Natural killer cell treated with Interleukin-12 subunit alpha and Interleukin-12 subunit beta and Interleukin-15 and Interleukin-18, amount 100 ng/mL, for 72 hours (primary cell): ENCODE measurements at regions not wholly inside any gene's neighbourhood (a gene's known extent, or its start where the extent isn't known, plus 50 kb on each side); places are given as distances from the start of the nearest gene placed in this dataset.
"Not testable (repeated sequence)": the region's sequence is repeated elsewhere in the genome, so short reads cannot be mapped to it uniquely, and the experiment has no call there.

Experiments
- ATAC-seq, 2 donors: fragments of 150-1000 bp; cut with Tn5 transposase in 1 of 2; sonication (Bioruptor Pico), chemical (Tn5 transposase) in 1 of 2; 2 replicates each; pipeline ENCODE4 v1.10.0; 2021
- DNase-seq: peaks from one replicate; pipeline ENCODE4 v3.0.0; 2022; ENCODE audit warnings: low spot score
- H3K27ac Mint-ChIP-seq, 2 donors: 1 replicate in 1 of 2; 2 replicates in 1 of 2; pipeline ENCODE4 v1.8.0; 2022; ENCODE audit warnings: mixed read lengths in 2 of 2, mild to moderate bottlenecking in 1 of 2, moderate library complexity in 1 of 2
- H3K27me3 Mint-ChIP-seq, 2 donors: 1 replicate in 1 of 2; 2 replicates in 1 of 2; pipeline ENCODE4 v1.8.0; 2022; ENCODE audit warnings: mixed read lengths in 2 of 2
- H3K36me3 Mint-ChIP-seq: one replicate; pipeline ENCODE4 v1.8.0; 2022; ENCODE audit warnings: mixed read lengths
- H3K4me1 Mint-ChIP-seq, 2 donors: 1 replicate in 1 of 2; 2 replicates in 1 of 2; pipeline ENCODE4 v1.8.0; 2022; ENCODE audit warnings: low read depth in 2 of 2, mixed read lengths in 2 of 2, mild to moderate bottlenecking in 1 of 2
- H3K4me3 Mint-ChIP-seq: one replicate; pipeline ENCODE4 v1.8.0; 2022; ENCODE audit warnings: mixed read lengths
- H3K9me3 Mint-ChIP-seq: 2 replicates; pipeline ENCODE4 v1.8.0; 2022; ENCODE audit warnings: mixed read lengths

GRCh38 chr3:27779176-27779575 lies 57.1 kb upstream of the EOMES start:
- Mint-ChIP-seq H3K4me3 (no peak overlapping the region), H3K27me3 (peaks cover 6 to 16% of the 10 kb centered on the region in 2 donors), H3K4me1 (no peaks in the 10 kb centered on the region), H3K9me3 (peaks cover 2% of the 10 kb centered on the region), H3K27ac (no peak overlapping the region), H3K36me3 (no peaks in the 10 kb centered on the region)
- DNase-seq = no peak
- ATAC-seq = no peak

DNA sequence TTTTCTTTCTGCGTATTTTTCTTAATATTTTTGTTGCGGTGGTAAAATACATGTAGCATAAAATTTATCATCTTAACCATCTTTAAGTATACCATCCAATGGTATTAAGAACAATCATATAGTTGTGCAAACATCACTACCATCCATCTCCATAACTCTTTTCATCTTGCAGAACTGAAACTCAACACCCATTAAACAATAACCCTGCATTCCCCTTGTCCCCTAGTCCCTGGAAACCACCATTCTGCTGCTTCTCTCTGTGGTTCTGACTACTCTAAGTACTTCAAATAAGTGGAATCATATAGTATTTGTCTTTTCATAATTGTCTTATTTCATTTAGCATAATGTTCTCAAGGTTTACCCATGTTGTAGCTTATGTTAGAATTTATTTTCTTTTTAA lies 67.3 kb upstream of the EOMES start:
- Mint-ChIP-seq H3K4me1 (peaks cover 0 to 6% of the 10 kb centered on the region in 2 donors), H3K27me3 (peaks cover 14 to 16% of the 10 kb centered on the region in 2 donors), H3K27ac (no peak overlapping the region), H3K4me3 (no peak overlapping the region), H3K36me3 (no peaks in the 10 kb centered on the region), H3K9me3 (no peaks in the 10 kb centered on the region)
- DNase-seq (no peak), ATAC-seq (no peak)

DNA sequence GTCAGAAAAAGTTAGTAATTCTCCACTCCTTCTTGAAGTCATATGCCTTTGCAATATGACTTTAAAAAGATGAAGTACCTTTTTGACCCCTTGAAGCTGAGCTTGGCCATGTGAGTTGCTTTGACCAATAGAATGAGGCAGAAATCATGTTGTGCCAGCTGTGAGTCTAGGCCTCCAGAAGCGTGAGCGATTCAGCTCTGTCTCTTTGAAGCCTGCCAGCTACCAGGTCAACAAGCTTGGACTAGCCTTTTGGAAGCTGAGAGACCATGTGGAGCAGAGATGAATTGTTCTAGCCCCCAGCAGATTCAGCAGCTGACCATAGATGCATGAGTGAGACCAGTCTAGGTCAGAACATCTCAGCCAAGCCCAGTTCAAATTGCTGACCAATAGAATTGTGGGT lies 69.8 kb upstream of the EOMES start:
- H3K4me3 Mint-ChIP-seq = no peak overlapping the region
- H3K27ac Mint-ChIP-seq = no peak overlapping the region
- ATAC-seq = no peak
- H3K9me3 Mint-ChIP-seq = no peaks in the 10 kb centered on the region
- H3K27me3 Mint-ChIP-seq = peaks cover 8 to 14% of the 10 kb centered on the region in 2 donors
- peaks cover 0 to 6% of the 10 kb centered on the region in 2 donors for H3K4me1 Mint-ChIP-seq
- no peaks in the 10 kb centered on the region for H3K36me3 Mint-ChIP-seq
- no peak for DNase-seq

DNA sequence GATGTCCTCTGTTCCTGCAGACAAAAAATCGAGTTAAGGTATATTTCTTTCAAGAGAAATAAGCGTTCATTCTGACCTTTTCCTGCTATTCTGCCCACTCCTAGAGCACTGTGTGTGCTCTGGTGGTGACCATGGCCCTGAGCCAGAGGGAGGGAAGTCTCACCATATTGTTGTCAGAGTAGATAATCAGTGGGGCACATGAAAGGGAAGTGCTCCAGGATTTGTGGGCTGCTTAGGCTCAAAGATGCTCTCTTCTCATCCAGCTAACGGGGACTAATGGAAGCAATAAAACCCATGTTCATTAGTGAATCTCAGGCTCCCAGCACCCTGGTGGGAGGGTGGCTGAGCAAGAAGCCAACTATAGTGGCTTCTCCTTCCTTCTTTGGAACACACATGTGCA lies 70.7 kb upstream of the EOMES start:
- Mint-ChIP-seq H3K4me3 (no peak overlapping the region), H3K27me3 (peaks cover 7 to 12% of the 10 kb centered on the region in 2 donors), H3K36me3 (no peaks in the 10 kb centered on the region), H3K27ac (no peak overlapping the region), H3K9me3 (no peaks in the 10 kb centered on the region), H3K4me1 (peaks cover 0 to 6% of the 10 kb centered on the region in 2 donors)
- no peak for ATAC-seq
- no peak for DNase-seq

GRCh38 chr3:27794211-27794610 lies 72.1 kb upstream of the EOMES start:
- Mint-ChIP-seq H3K27ac (no peak overlapping the region), H3K36me3 (no peaks in the 10 kb centered on the region), H3K9me3 (no peaks in the 10 kb centered on the region), H3K27me3 (peaks cover 7 to 10% of the 10 kb centered on the region in 2 donors), H3K4me3 (no peak overlapping the region), H3K4me1 (peaks cover 0 to 6% of the 10 kb centered on the region in 2 donors)
- no peak for DNase-seq
- ATAC-seq = no peak

- peaks cover 7 to 10% of the 10 kb centered on the region in 2 donors for H3K27me3 Mint-ChIP-seq
- no peak overlapping the region for H3K4me3 Mint-ChIP-seq
- no peaks in the 10 kb centered on the region for H3K36me3 Mint-ChIP-seq
- DNase-seq (no peak), ATAC-seq (no peak)
- no peak overlapping the region for H3K27ac Mint-ChIP-seq
- peaks cover 0 to 11% of the 10 kb centered on the region in 2 donors for H3K4me1 Mint-ChIP-seq
- no peaks in the 10 kb centered on the region for H3K9me3 Mint-ChIP-seq
These were observed 74.3 kb upstream of the EOMES start for GRCh38 chr3:27796365-27796875.

GRCh38 chr3:27797773-27798172 lies 75.7 kb upstream of the EOMES start:
- no peak for DNase-seq
- Mint-ChIP-seq H3K36me3 (no peaks in the 10 kb centered on the region), H3K27ac (no peak overlapping the region), H3K4me3 (no peak overlapping the region), H3K27me3 (peaks cover 7 to 10% of the 10 kb centered on the region in 2 donors), H3K9me3 (no peaks in the 10 kb centered on the region), H3K4me1 (peaks cover 0 to 6% of the 10 kb centered on the region in 2 donors)
- no peak for ATAC-seq

DNA sequence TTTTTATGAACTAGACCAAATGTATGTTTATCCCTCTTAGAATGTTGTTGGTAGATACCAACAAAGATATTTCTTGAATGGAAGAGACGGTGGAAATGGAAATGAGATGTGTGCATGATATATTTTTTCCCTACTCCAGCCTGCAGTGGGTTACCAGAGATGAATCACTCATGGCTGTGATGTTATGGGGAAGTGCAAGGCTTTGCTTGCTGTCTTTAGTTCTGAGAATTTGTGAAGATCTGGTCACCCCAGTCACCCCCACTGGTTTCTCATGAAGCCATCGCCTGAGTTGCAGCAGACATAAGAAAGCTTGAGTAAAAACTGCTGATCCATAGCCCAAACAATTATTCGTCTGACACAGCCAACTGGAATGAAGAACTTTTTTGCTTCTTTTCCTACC lies 78.1 kb upstream of the EOMES start:
- no peaks in the 10 kb centered on the region for H3K36me3 Mint-ChIP-seq
- ATAC-seq (no peak), DNase-seq (no peak)
- H3K4me1 Mint-ChIP-seq = peaks cover 0 to 7% of the 10 kb centered on the region in 2 donors
- peaks cover 3 to 7% of the 10 kb centered on the region in 2 donors for H3K27me3 Mint-ChIP-seq
- no peaks in the 10 kb centered on the region for H3K9me3 Mint-ChIP-seq
- H3K4me3 Mint-ChIP-seq = no peak overlapping the region
- H3K27ac Mint-ChIP-seq = peak overlapping the region in 1 of 2 donors; percentile 76

- H3K4me3 Mint-ChIP-seq = no peak overlapping the region
- no peak for DNase-seq
- H3K27me3 Mint-ChIP-seq = no peaks in the 10 kb centered on the region
- no peak for ATAC-seq
- no peaks in the 10 kb centered on the region for H3K9me3 Mint-ChIP-seq
- H3K4me1 Mint-ChIP-seq = peaks cover 0 to 7% of the 10 kb centered on the region in 2 donors
- H3K27ac Mint-ChIP-seq = no peak overlapping the region
- no peaks in the 10 kb centered on the region for H3K36me3 Mint-ChIP-seq
These were observed 80.3 kb upstream of the EOMES start for GRCh38 chr3:27802425-27802824.

DNA sequence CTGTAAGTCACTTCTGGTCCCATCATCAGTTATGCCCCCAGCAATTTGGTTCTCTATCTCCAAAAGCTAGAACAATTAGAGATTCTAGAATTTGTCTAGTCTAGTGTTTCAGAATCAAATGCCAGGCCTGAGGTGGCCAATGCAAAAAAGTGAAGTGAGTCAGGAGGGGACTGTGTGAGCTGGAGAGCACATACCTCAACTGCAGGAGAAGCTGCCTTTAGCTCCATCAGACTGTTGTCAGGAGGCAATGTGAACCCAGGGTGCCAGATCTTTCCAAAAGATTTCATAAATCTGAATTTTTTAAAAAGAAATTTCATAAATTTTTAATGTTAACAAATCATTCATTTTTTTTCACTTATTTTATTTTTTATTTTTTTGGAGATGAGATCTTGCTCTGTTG lies 80.7 kb upstream of the EOMES start:
- no peak overlapping the region for H3K27ac Mint-ChIP-seq
- H3K9me3 Mint-ChIP-seq = no peaks in the 10 kb centered on the region
- no peaks in the 10 kb centered on the region for H3K36me3 Mint-ChIP-seq
- no peak overlapping the region for H3K4me3 Mint-ChIP-seq
- no peaks in the 10 kb centered on the region for H3K27me3 Mint-ChIP-seq
- DNase-seq = no peak
- peaks cover 0 to 7% of the 10 kb centered on the region in 2 donors for H3K4me1 Mint-ChIP-seq
- ATAC-seq = no peak

- ATAC-seq = no peak
These were observed 83.2 kb upstream of the EOMES start for GRCh38 chr3:27805282-27805681.

DNA sequence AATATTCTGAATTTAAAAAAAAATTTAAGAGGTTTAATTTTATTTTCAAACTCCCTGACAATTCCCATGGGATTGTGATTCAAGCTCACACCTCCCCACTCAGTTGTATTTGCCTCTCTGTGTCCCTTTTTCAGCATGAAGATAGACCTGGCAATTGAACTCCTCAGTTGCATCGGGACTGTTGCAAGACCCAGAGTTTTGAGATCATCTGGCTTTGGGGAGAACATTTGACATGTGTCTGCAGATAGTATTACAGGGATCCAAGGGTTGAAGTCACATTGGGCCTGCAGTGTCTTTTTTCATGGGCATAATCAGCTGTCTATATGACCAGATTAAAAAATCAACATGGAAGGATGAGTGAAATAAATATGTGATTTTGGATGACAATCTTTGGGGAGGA lies 91.1 kb upstream of the EOMES start:
- no peak for DNase-seq
- no peak overlapping the region for H3K27ac Mint-ChIP-seq
- no peak overlapping the region for H3K4me3 Mint-ChIP-seq
- H3K4me1 Mint-ChIP-seq = no peaks in the 10 kb centered on the region
- no peaks in the 10 kb centered on the region for H3K9me3 Mint-ChIP-seq
- peaks cover 0 to 4% of the 10 kb centered on the region in 2 donors for H3K27me3 Mint-ChIP-seq
- H3K36me3 Mint-ChIP-seq = no peaks in the 10 kb centered on the region
- no peak for ATAC-seq

More at GRCh38 chr3:27805282-27805681, 83.2 kb upstream of the EOMES start:
- peak overlapping the region in 1 of 2 donors; percentile 12 for H3K27ac Mint-ChIP-seq
- no peak overlapping the region for H3K4me3 Mint-ChIP-seq
- no peaks in the 10 kb centered on the region for H3K9me3 Mint-ChIP-seq
- no peak for DNase-seq
- peaks cover 0 to 4% of the 10 kb centered on the region in 2 donors for H3K4me1 Mint-ChIP-seq
- H3K36me3 Mint-ChIP-seq = no peaks in the 10 kb centered on the region
- H3K27me3 Mint-ChIP-seq = no peaks in the 10 kb centered on the region

DNA sequence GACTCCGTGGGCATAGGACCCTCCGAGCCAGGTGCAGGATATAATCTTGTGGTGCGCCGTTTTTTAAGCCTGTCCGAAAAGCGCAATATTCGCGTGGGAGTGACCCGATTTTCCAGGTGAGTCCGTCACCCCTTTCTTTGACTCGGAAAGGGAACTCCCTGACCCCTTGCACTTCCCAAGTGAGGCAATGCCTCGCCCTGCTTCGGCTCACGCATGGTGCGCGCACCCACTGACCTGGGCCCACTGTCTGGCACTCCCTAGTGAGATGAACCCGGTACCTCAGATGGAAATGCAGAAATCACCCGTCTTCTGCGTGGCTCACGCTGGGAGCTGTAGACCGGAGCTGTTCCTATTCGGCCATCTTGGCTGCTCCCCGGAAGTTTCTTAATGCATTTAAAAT lies 99.5 kb upstream of the EOMES start:
- not testable (repeated sequence) for H3K9me3 Mint-ChIP-seq, H3K4me3 Mint-ChIP-seq, H3K27me3 Mint-ChIP-seq, ATAC-seq, DNase-seq, H3K27ac Mint-ChIP-seq, H3K4me1 Mint-ChIP-seq, H3K36me3 Mint-ChIP-seq

- H3K4me3 Mint-ChIP-seq = no peak overlapping the region
- no peak overlapping the region for H3K27ac Mint-ChIP-seq
- peaks cover 6 to 8% of the 10 kb centered on the region in 2 donors for H3K27me3 Mint-ChIP-seq
- ATAC-seq (no peak), DNase-seq (no peak)
- H3K4me1 Mint-ChIP-seq = peaks cover 0 to 15% of the 10 kb centered on the region in 2 donors
- H3K9me3 Mint-ChIP-seq = no peaks in the 10 kb centered on the region
- H3K36me3 Mint-ChIP-seq = no peaks in the 10 kb centered on the region
These were observed 102.4 kb upstream of the EOMES start for GRCh38 chr3:27824312-27825200.
